Thoracic aorta (tissue), 2 donors: ENCODE measurements at regions not wholly inside any gene's neighbourhood (a gene's known extent, or its start where the extent isn't known, plus 50 kb on each side); places are given as distances from the start of the nearest gene placed in this dataset.

Experiments used
- ATAC-seq: fragments of 150-250 bp; one replicate; pipeline ENCODE4 v1.8.0; 2017; ENCODE audit warnings: low read depth; ENCODE audit not compliant: insufficient number of reproducible peaks, low FRiP score
- DNase-seq: peaks from one replicate; pipeline ENCODE4 v3.0.0-alpha.2; 2020; ENCODE audit warnings: low spot score
- H3K27ac ChIP-seq, 2 donors: fragments of 200-600 bp; sonication (generic); 1 replicate in 1 of 2; 2 replicates in 1 of 2; pipeline ENCODE4 v1.5.1; 2016; ENCODE audit warnings: mild to moderate bottlenecking in 2 of 2, moderate library complexity in 2 of 2
- H3K27me3 ChIP-seq: fragments of 200-600 bp; sonication (generic); replicated peaks from 2 replicates; pipeline ENCODE4 v1.6.0; 2016; ENCODE audit warnings: mild to moderate bottlenecking; ENCODE audit not compliant: insufficient read depth
- H3K36me3 ChIP-seq: fragments of 200-600 bp; sonication (generic); one replicate; pipeline ENCODE4 v1.5.1; 2016
- H3K4me1 ChIP-seq, 2 donors: fragments of 200-600 bp; sonication (generic); 1 replicate in 1 of 2; 2 replicates in 1 of 2; pipeline versions ENCODE4 v1.5.1 to v1.6.0; 2016; ENCODE audit warnings: low read depth in 2 of 2, mild to moderate bottlenecking in 1 of 2; ENCODE audit not compliant: control insufficient read depth in 1 of 2
- H3K4me3 ChIP-seq: fragments of 200-600 bp; sonication (generic); 2 replicates; pipeline ENCODE4 v1.5.1; 2016; ENCODE audit warnings: mild to moderate bottlenecking
- H3K9me3 ChIP-seq: fragments of 200-600 bp; sonication (generic); 2 replicates; pipeline ENCODE4 v1.5.1; 2016
- TF ChIP-seq, protein P1 (sequence below): fragments of 200-600 bp; sonication (generic); IDR thresholded peaks from one replicate; pipeline ENCODE4 v1.5.1; 2019; ENCODE audit warnings: antibody characterized with exemption

DNA sequence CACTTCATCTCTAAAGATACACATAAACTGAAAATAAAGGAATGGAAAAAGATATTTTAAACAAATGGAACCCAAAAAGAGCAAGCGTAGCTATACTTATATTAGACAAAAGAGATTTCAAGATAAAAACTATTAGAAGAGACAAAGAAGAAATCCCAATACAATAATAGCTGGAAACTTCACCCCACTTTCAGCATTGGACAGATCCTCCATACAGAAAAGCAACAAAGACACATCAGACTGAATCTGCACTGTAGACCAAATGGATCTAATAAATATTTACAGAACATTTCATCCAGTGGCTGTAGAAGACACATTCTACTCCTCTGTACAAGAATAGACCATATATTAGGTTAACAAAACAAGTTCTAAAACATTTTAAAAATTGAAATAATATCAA is 117.6 kb upstream of the PDE3A start:
- Histone ChIP-seq H3K27me3 (no peaks in the 10 kb centered on the region), H3K27ac (no peak overlapping the region), H3K4me1 (no peaks in the 10 kb centered on the region), H3K9me3 (no peaks in the 10 kb centered on the region), H3K36me3 (no peaks in the 10 kb centered on the region), H3K4me3 (no peak overlapping the region)
- ATAC-seq (no peak), DNase-seq (no peak)
- TF ChIP-seq, protein P1, sequence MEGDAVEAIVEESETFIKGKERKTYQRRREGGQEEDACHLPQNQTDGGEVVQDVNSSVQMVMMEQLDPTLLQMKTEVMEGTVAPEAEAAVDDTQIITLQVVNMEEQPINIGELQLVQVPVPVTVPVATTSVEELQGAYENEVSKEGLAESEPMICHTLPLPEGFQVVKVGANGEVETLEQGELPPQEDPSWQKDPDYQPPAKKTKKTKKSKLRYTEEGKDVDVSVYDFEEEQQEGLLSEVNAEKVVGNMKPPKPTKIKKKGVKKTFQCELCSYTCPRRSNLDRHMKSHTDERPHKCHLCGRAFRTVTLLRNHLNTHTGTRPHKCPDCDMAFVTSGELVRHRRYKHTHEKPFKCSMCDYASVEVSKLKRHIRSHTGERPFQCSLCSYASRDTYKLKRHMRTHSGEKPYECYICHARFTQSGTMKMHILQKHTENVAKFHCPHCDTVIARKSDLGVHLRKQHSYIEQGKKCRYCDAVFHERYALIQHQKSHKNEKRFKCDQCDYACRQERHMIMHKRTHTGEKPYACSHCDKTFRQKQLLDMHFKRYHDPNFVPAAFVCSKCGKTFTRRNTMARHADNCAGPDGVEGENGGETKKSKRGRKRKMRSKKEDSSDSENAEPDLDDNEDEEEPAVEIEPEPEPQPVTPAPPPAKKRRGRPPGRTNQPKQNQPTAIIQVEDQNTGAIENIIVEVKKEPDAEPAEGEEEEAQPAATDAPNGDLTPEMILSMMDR: no peak

DNA sequence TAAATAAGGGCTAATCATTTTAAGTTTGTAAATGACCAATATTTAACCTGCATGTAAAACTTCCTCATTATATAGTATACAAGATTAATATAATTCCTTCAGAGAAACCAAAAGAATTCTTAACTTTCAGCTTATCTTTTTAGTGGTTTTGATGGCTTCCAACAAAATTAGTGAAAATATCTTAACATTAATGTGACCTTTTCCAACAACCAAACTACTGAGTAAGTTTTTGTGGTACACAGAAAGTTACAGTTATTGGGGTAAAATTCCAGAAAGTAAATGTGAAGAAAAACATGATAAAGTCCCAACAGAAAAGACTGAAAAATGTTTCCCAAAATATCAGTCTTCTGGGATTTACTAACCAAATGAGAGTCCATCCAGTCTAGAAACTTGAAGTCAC is 111.0 kb upstream of the PDE3A start:
- no peaks in the 10 kb centered on the region for H3K27me3 ChIP-seq

DNA sequence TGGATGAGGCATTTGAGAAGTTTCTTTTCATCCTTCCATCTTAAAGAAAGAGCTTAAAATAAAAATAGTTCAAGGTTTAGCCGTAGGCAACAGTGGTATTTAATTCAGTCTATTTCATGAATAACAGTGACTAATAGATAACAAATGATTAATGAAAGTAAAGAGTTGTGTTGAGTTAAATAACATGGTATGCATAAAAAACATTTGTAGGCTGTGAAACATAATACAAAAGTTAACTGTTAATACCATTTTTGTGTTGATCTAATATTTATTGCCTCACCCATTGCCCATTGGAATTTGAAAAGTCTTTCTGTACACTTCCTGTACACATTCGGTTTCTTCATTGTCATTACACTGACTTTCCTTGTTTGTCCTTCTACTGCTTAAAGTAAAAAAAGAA is 108.6 kb upstream of the PDE3A start:
- DNase-seq: no peak
- H3K27me3 ChIP-seq: no peaks in the 10 kb centered on the region
- no peaks in the 10 kb centered on the region for H3K9me3 ChIP-seq
- H3K4me3 ChIP-seq: no peak overlapping the region
- H3K36me3 ChIP-seq: no peaks in the 10 kb centered on the region
- H3K27ac ChIP-seq: peak overlapping the region in 1 of 2 donors; percentile 58
- TF ChIP-seq, protein P1: no peak
- no peak for ATAC-seq
- peaks cover 6 to 37% of the 10 kb centered on the region in 2 donors for H3K4me1 ChIP-seq

More for the DNA sequence above, 111.0 kb upstream of the PDE3A start:
- H3K4me3 ChIP-seq: no peak overlapping the region
- no peaks in the 10 kb centered on the region for H3K36me3 ChIP-seq
- TF ChIP-seq, protein P1: no peak
- H3K27ac ChIP-seq: no peak overlapping the region
- DNase-seq (no peak), ATAC-seq (no peak)
- H3K4me1 ChIP-seq: peaks cover 6 to 37% of the 10 kb centered on the region in 2 donors
- no peaks in the 10 kb centered on the region for H3K9me3 ChIP-seq

DNA sequence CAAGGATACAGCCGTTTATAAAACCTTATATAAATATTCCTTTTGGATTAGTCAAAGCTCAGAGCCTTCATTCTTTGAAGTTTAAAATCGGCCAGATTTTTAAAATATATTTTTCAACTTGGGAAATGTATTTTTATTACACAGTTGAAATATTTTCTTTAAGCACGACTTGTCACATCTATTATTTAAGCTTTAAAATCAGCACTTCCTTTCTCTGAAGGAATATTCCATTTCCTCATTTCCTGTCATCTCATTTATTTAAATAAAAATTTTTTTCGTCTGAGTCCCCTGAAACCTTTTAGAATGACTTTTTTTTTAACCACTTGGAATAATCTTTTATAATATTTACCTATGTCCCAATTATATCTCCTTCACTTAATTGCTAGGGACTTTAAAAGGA is 107.5 kb upstream of the PDE3A start:
- Histone ChIP-seq H3K4me3 (peak overlapping the region; percentile 36), H3K27ac (peak overlapping the region; percentile 35 to 58), H3K36me3 (no peaks in the 10 kb centered on the region), H3K9me3 (no peaks in the 10 kb centered on the region), H3K4me1 (peaks cover 6 to 37% of the 10 kb centered on the region in 2 donors), H3K27me3 (no peaks in the 10 kb centered on the region)
- TF ChIP-seq, protein P1: no peak
- ATAC-seq (no peak), DNase-seq (no peak)

DNA sequence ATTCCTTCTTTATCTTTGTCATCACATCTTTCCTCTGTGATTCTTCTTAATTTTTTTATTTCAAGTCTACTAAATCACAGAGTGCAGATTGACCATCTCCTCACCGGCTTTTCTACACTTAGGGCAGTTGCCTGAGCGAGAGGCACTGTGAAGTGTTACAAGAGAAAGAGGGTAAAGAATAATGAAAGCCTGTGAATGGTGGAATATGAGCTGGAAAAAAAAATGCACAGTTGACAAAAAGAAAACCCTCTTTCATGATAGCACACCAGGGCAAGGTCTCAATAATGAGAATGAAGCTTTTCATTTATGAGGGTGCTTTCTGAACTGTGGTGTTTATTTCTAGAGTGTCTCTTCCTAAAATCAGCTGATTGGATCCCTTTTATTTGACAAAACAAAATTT is 106.2 kb upstream of the PDE3A start:
- TF ChIP-seq, protein P1: no peak
- no peak overlapping the region for H3K27ac ChIP-seq
- no peak for ATAC-seq
- no peak overlapping the region for H3K4me3 ChIP-seq
- no peaks in the 10 kb centered on the region for H3K9me3 ChIP-seq
- H3K36me3 ChIP-seq: no peaks in the 10 kb centered on the region
- DNase-seq: no peak
- H3K27me3 ChIP-seq: no peaks in the 10 kb centered on the region
- H3K4me1 ChIP-seq: peaks cover 6 to 37% of the 10 kb centered on the region in 2 donors
